ENCODE measurements at regions not wholly inside any gene's neighbourhood (a gene's known extent, or its start where the extent isn't known, plus 50 kb on each side); places are given as distances from the start of the nearest gene placed in this dataset.

GRCh38 chr2:118345465-118345864 lies 257.2 kb downstream of the INSIG2 start:
- no peak for TF ChIP-seq CTCF (IDR thresholded peaks at IDR 0.05; ENCODE audit: insufficient read depth, low read length, poor library complexity, severe bottlenecking)
- TF ChIP-seq EZH2phosphoT487 (conservative IDR thresholded peaks at IDR 0.05; ENCODE audit: low read length), result no peak

All from SU-DHL-6 (cell line).